BJ (cell line): ENCODE measurements at regions not wholly inside any gene's neighbourhood (a gene's known extent, or its start where the extent isn't known, plus 50 kb on each side); places are given as distances from the start of the nearest gene placed in this dataset.

Experiments used
- CTCF ChIA-PET: fragments of 350-600 bp; formaldehyde crosslinking; extraction: SDS; loops from one replicate; lab custom pipeline; 2021; ENCODE audit warnings: antibody characterized with exemption, inconsistent platforms; lab: Yijun Ruan, JAX
- POLR2A ChIA-PET: fragments of 300-600 bp; sonication (Branson Sonifier 250); formaldehyde crosslinking; extraction: SDS; loops from one replicate; lab custom pipeline; 2021; ENCODE audit warnings: antibody characterized with exemption; lab: Charles Lee
- DNase-seq: peaks from one replicate; pipeline ENCODE4 v3.0.0-alpha.2; 2011; ENCODE audit warnings: low read depth
- H3K27me3 ChIP-seq: 2 replicates; pipeline ENCODE4 v1.6.0; 2011; ENCODE audit warnings: low read length; ENCODE audit not compliant: control insufficient read depth, insufficient read depth
- H3K36me3 ChIP-seq: 2 replicates; pipeline ENCODE4 v1.5.1; 2011; ENCODE audit warnings: low read length; ENCODE audit not compliant: control insufficient read depth, insufficient read depth
- H3K4me3 ChIP-seq: 2 replicates; pipeline ENCODE4 v1.5.1; 2011; ENCODE audit warnings: low read depth, mild to moderate bottlenecking, control low read depth, low read length
- CTCF ChIP-seq: IDR thresholded peaks from 2 replicates; pipeline ENCODE4 v1.5.1; 2011; ENCODE audit warnings: low read depth, mild to moderate bottlenecking, control low read depth, inconsistent platforms, low read length, moderate library complexity; ENCODE audit not compliant: insufficient read depth

GRCh38 chr13:90541346-90541745, 806.1 kb upstream of the MIR17HG start:
- TF ChIP-seq CTCF: no peak
- POLR2A ChIA-PET: no interaction called here
- no peak for DNase-seq
- Histone ChIP-seq H3K27me3 (no peaks in the 10 kb centered on the region), H3K4me3 (no peak overlapping the region), H3K36me3 (no peaks in the 10 kb centered on the region)
- CTCF ChIA-PET: interaction anchor here (1.0 kb wide), 1 partner anchor 9 kb away, joined by 3 read pairs; no protein-coding TSS in a partner anchor

DNA sequence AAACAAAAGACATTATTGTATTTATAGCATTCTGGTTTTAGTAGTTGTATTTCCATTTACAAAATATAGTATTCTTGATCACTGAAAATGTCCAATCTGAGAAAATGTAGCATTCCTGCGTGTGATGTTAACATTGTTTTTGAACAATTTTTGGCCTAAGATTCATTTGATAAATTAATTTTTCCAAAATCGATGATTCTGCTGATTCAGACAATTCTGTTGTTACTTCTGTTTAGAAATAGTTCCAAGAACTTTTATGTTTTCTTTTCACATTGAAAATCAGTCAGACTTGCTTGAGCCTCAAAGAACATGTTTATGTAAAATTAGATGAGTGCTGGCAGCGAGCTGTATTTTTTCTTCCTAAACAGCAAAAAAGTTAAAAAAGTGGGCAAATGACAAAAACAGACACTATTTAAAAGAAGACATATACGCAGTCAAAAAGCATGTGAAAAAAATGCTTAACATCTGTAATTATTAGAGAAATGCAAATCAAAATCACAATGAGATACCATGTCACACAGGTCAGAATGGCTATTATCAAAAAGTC, 804.5 kb upstream of the MIR17HG start:
- ChIA-PET CTCF (no interaction called here), POLR2A (no interaction called here)
- no peak for DNase-seq
- no peaks in the 10 kb centered on the region for H3K36me3 ChIP-seq
- no peak for TF ChIP-seq CTCF
- H3K4me3 ChIP-seq: no peak overlapping the region
- no peaks in the 10 kb centered on the region for H3K27me3 ChIP-seq

DNA sequence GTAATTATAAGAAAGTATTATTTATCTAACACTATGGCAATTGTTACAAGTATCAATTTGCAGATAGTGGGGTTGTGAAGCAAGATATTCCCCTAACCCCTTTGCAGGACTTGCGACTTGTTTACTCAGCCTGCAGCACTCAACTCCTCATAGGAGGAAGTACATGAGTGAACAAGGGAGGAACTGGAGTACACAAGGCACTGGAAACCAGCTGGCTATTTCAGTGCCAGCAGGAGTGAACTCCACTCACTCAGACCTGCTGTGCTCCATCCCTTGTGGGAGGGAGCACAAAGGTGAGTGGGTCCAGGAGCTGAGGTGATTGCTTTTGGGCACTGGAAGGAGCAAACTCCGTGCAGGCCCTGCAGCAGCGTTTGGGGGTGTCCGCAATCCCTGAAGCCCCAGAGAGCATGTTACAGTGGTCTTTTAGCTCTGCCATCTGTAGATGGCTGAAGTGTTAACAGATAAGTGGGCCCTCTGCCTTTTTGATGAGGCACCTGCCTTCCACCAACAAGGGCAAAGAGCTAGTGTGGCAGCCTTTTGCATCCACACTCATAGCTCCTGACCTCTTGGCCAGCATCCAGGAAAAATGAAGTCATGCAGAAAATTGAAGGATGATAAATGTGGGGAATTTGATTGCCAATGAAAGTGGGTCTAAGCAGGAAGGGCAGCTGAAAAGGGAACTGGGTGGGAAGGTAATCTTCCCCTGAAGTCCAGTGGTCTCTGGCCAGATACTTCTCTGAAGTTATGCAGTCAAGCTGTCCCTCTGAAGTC, 802.2 kb upstream of the MIR17HG start:
- ChIA-PET CTCF (no interaction called here), POLR2A (no interaction called here)
- Histone ChIP-seq H3K36me3 (no peaks in the 10 kb centered on the region), H3K27me3 (no peaks in the 10 kb centered on the region), H3K4me3 (no peak overlapping the region)
- no peak for DNase-seq
- no peak for TF ChIP-seq CTCF

DNA sequence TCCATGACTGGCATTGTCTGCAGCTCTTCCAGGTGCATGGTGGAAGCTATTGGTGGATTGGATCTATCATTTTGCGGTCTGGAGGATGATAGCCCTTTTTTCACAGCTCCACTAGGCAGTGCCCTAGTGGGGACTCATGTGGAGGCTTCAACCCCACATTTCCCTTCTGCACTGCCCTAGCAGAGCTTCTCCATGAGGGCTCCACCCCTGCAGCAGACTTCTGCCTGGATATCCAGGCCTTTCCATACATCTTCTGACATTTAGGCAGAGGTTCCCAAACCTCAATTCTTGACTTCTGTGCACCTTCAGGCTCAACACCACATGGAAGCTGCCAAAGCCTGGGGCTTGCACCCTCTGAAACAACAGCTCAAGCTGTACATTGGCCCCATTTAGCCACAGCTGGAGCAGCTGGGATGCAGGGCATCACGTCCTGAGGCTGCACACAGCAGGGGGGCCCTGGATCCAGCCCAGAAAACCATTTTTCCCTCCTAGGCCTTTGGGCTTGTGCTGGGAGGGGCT, 800.2 kb upstream of the MIR17HG start:
- Histone ChIP-seq H3K27me3 (no peaks in the 10 kb centered on the region), H3K4me3 (no peak overlapping the region), H3K36me3 (no peaks in the 10 kb centered on the region)
- no peak for TF ChIP-seq CTCF
- POLR2A ChIA-PET: no interaction called here
- CTCF ChIA-PET: no interaction called here
- no peak for DNase-seq

- H3K4me3 ChIP-seq: no peak overlapping the region
- POLR2A ChIA-PET: no interaction called here
- no peaks in the 10 kb centered on the region for H3K36me3 ChIP-seq
- no peak for DNase-seq
- TF ChIP-seq CTCF: no peak
- CTCF ChIA-PET: no interaction called here
- no peaks in the 10 kb centered on the region for H3K27me3 ChIP-seq
Measured at GRCh38 chr13:90551253-90551652, 796.2 kb upstream of the MIR17HG start.
